GM12878 (cell line): ENCODE measurements at regions not wholly inside any gene's neighbourhood (a gene's known extent, or its start where the extent isn't known, plus 50 kb on each side); places are given as distances from the start of the nearest gene placed in this dataset.

Experiments
- BRCA1 ChIP-seq: IDR thresholded peaks from 2 replicates; pipeline ENCODE4 v1.6.1; 2011; ENCODE audit warnings: low read depth, low read length, improper control_type of control experiment
- CBX3 ChIP-seq: fragments of 200-600 bp; sonication (generic); IDR thresholded peaks from 2 replicates; pipeline ENCODE4 v1.6.1; 2016; ENCODE audit warnings: low read depth, borderline replicate concordance
- EED ChIP-seq: sonication (generic); IDR thresholded peaks from 2 replicates; pipeline ENCODE4 v1.6.1; 2016; ENCODE audit warnings: antibody characterized with exemption, low read depth
- EP300 ChIP-seq, 2 experiments: fragments of 150-350 bp in 1 of 2; IDR thresholded peaks; 2 replicates each; pipeline ENCODE4 v1.6.1; 2011 to 2012; ENCODE audit warnings: low read depth in 2 of 2, low read length in 2 of 2, borderline replicate concordance in 1 of 2, improper control_type of control experiment in 1 of 2, inconsistent platforms in 1 of 2; ENCODE audit not compliant: control insufficient read depth in 1 of 2
- HDAC2 ChIP-seq: fragments of 200-600 bp; sonication (generic); IDR thresholded peaks from 2 replicates; pipeline ENCODE4 v1.6.1; 2017
- SREBF1 ChIP-seq: IDR thresholded peaks from 2 replicates; pipeline ENCODE4 v1.6.1; 2012; ENCODE audit warnings: mild to moderate bottlenecking, low read length
- TAF1 ChIP-seq: IDR thresholded peaks from 2 replicates; pipeline ENCODE4 v1.6.1; 2011; ENCODE audit warnings: mild to moderate bottlenecking, low read depth, low read length, borderline replicate concordance
- ZNF207 ChIP-seq: fragments of 450-650 bp; IDR thresholded peaks from 2 replicates; pipeline ENCODE4 v1.6.1; 2014; ENCODE audit warnings: antibody characterized with exemption, mild to moderate bottlenecking, borderline replicate concordance
- TF ChIP-seq, protein P1 (sequence below), 3 experiments: IDR thresholded peaks in 2 of 3; conservative IDR thresholded peaks in 1 of 3; 2 replicates each; pipeline ENCODE4 v1.5.1; 2011; ENCODE audit warnings: low read depth in 3 of 3, low read length in 3 of 3, mild to moderate bottlenecking in 3 of 3, control low read depth in 2 of 3, moderate library complexity in 2 of 3, inconsistent platforms in 1 of 3, mixed read lengths in 1 of 3; ENCODE audit not compliant: control insufficient read depth in 2 of 3, insufficient read depth in 1 of 3; ENCODE audit errors: extremely low read depth in 1 of 3

DNA sequence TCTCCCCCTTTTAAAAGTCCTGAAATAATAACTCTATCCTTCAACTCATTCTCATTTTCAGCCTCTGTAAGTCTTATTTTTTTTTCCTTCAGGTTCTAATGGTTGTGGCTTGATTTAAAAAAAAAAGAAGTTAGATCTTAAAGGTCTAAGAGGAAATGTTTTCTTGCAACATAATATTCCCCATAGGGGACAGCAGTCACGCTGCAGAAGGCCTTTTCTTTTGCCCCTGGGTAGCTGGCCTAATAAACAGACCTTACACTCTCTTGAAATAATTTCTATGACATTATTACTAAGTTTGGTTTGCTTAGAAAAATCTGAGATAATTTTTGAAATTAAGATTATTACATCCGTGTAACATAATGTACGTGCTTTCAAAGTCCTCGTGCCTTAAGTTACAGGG is 564.1 kb upstream of the SPANXN1 start:
- TF ChIP-seq SREBF1: no peak
- TF ChIP-seq BRCA1: no peak
- no peak for TF ChIP-seq CBX3
- no peak for TF ChIP-seq EP300 (IDR thresholded peaks at IDR 0.05; ENCODE audit: borderline replicate concordance in 1 of 2, control insufficient read depth in 1 of 2, low read depth in 2 of 2, low read length in 2 of 2)
- TF ChIP-seq HDAC2: no peak
- no peak for TF ChIP-seq EED
- TF ChIP-seq TAF1: no peak
- TF ChIP-seq, protein P1, sequence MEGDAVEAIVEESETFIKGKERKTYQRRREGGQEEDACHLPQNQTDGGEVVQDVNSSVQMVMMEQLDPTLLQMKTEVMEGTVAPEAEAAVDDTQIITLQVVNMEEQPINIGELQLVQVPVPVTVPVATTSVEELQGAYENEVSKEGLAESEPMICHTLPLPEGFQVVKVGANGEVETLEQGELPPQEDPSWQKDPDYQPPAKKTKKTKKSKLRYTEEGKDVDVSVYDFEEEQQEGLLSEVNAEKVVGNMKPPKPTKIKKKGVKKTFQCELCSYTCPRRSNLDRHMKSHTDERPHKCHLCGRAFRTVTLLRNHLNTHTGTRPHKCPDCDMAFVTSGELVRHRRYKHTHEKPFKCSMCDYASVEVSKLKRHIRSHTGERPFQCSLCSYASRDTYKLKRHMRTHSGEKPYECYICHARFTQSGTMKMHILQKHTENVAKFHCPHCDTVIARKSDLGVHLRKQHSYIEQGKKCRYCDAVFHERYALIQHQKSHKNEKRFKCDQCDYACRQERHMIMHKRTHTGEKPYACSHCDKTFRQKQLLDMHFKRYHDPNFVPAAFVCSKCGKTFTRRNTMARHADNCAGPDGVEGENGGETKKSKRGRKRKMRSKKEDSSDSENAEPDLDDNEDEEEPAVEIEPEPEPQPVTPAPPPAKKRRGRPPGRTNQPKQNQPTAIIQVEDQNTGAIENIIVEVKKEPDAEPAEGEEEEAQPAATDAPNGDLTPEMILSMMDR (IDR thresholded peaks at IDR 0.05 in 2 of 3, conservative IDR thresholded peaks at IDR 0.05 in 1 of 3; ENCODE audit: control insufficient read depth in 2 of 3, extremely low read depth in 1 of 3, insufficient read depth in 1 of 3, low read depth in 3 of 3, low read length in 3 of 3): no peak
- TF ChIP-seq ZNF207: no peak
